SU-DHL-6 (cell line): ENCODE measurements at regions not wholly inside any gene's neighbourhood (a gene's known extent, or its start where the extent isn't known, plus 50 kb on each side); places are given as distances from the start of the nearest gene placed in this dataset.

Source experiments
- CTCF ChIP-seq: fragments of 200-600 bp; sonication (generic); IDR thresholded peaks from one replicate; pipeline ENCODE4 v1.5.1; 2017; ENCODE audit warnings: antibody characterized with exemption, mild to moderate bottlenecking, low read length, moderate library complexity; ENCODE audit not compliant: insufficient read depth, poor library complexity, severe bottlenecking
- EZH2phosphoT487 ChIP-seq: fragments of 200-600 bp; sonication (generic), shearing (Covaris generic); conservative IDR thresholded peaks from 2 replicates; pipeline ENCODE4 v1.6.1; 2018; ENCODE audit warnings: mild to moderate bottlenecking, antibody characterized with exemption, low read length, moderate library complexity, mixed read lengths

GRCh38 chr4:145307763-145308430, 127.5 kb upstream of the OTUD4 start:
- TF ChIP-seq CTCF (no peak), EZH2phosphoT487 (no peak)
